ENCODE measurements at regions not wholly inside any gene's neighbourhood (a gene's known extent, or its start where the extent isn't known, plus 50 kb on each side); places are given as distances from the start of the nearest gene placed in this dataset.

DNA sequence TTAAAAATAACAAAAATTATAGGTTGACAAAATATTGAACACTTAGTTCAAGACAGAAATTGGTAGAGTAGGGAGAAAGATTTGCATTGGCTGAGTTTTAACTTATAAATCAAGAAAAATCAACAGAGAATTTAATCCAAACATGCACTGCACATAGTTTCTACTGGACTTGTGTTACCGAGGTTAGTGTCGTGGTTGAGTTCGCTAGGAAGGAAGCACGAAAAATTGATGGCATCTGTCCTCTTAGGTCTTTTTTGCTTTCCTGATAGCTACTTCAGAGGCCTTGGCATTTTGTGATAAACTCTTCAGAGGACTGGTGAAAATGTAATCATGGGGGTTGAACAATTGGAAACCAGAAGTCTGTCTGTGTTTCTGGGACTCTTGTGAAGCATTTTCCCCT lies 392.9 kb downstream of the NUAK1 start:
- TF ChIP-seq, protein P1, sequence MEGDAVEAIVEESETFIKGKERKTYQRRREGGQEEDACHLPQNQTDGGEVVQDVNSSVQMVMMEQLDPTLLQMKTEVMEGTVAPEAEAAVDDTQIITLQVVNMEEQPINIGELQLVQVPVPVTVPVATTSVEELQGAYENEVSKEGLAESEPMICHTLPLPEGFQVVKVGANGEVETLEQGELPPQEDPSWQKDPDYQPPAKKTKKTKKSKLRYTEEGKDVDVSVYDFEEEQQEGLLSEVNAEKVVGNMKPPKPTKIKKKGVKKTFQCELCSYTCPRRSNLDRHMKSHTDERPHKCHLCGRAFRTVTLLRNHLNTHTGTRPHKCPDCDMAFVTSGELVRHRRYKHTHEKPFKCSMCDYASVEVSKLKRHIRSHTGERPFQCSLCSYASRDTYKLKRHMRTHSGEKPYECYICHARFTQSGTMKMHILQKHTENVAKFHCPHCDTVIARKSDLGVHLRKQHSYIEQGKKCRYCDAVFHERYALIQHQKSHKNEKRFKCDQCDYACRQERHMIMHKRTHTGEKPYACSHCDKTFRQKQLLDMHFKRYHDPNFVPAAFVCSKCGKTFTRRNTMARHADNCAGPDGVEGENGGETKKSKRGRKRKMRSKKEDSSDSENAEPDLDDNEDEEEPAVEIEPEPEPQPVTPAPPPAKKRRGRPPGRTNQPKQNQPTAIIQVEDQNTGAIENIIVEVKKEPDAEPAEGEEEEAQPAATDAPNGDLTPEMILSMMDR (IDR thresholded peaks at IDR 0.05), result no peak
- no peak for TF ChIP-seq POLR2A (IDR thresholded peaks at IDR 0.05)
